ENCODE measurements at regions not wholly inside any gene's neighbourhood (a gene's known extent, or its start where the extent isn't known, plus 50 kb on each side); places are given as distances from the start of the nearest gene placed in this dataset.

GRCh38 chr4:72983709-72984108 lies 85.8 kb downstream of the COX18 start:
- no peak for TF ChIP-seq CTCF (IDR thresholded peaks at IDR 0.05)
- TF ChIP-seq POLR2AphosphoS5 (IDR thresholded peaks at IDR 0.05; ENCODE audit: insufficient read depth in 1 of 2, low read depth in 1 of 2) = no peak
- TF ChIP-seq POLR2A (IDR thresholded peaks at IDR 0.05) = no peak
